ENCODE measurements at regions not wholly inside any gene's neighbourhood (a gene's known extent, or its start where the extent isn't known, plus 50 kb on each side); places are given as distances from the start of the nearest gene placed in this dataset.

DNA sequence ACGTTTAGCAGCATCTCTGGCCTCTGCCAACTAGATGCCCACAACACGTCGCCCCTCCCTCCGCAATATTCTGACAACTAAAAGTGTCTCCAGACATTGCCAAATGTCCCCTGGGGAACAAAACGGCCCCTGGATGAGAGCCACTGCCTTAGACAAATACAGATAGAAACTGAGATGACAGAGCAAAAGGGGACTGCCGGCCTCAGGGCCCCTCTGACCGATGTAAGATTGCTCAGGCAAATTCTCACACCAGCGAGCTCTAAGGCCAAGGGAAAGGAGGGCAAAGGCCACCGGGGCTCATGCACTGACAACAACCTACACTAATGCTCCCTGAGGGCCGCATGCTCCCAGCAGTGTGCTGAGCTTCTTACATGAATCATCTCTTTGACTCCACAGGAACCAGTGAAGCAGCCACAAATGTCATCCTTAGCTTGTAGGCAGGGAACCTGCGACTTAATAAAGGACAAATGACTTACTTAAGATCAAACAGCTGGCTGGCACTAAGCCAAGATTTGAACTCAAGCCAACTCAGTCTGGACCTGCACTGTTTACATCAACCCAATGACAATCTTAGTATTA, 228.5 kb downstream of the TTC32 start:
- no peak overlapping the region for H3K27ac Mint-ChIP-seq (ENCODE audit: unreplicated experiment)
- no peaks in the 10 kb centered on the region for H3K36me3 Mint-ChIP-seq (ENCODE audit: low read depth, unreplicated experiment)
- DNase-seq (ENCODE audit: low spot score), result no peak
- H3K9me3 Mint-ChIP-seq (ENCODE audit: unreplicated experiment), result no peaks in the 10 kb centered on the region
- TF ChIP-seq, protein P1, sequence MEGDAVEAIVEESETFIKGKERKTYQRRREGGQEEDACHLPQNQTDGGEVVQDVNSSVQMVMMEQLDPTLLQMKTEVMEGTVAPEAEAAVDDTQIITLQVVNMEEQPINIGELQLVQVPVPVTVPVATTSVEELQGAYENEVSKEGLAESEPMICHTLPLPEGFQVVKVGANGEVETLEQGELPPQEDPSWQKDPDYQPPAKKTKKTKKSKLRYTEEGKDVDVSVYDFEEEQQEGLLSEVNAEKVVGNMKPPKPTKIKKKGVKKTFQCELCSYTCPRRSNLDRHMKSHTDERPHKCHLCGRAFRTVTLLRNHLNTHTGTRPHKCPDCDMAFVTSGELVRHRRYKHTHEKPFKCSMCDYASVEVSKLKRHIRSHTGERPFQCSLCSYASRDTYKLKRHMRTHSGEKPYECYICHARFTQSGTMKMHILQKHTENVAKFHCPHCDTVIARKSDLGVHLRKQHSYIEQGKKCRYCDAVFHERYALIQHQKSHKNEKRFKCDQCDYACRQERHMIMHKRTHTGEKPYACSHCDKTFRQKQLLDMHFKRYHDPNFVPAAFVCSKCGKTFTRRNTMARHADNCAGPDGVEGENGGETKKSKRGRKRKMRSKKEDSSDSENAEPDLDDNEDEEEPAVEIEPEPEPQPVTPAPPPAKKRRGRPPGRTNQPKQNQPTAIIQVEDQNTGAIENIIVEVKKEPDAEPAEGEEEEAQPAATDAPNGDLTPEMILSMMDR (IDR thresholded peaks at IDR 0.05; ENCODE audit: unreplicated experiment), result no peak
- no peaks in the 10 kb centered on the region for H3K4me1 Mint-ChIP-seq (ENCODE audit: unreplicated experiment)
- H3K4me3 Mint-ChIP-seq (ENCODE audit: unreplicated experiment), result no peak overlapping the region
- H3K27me3 Mint-ChIP-seq (ENCODE audit: unreplicated experiment), result peaks cover 2% of the 10 kb centered on the region

DNA sequence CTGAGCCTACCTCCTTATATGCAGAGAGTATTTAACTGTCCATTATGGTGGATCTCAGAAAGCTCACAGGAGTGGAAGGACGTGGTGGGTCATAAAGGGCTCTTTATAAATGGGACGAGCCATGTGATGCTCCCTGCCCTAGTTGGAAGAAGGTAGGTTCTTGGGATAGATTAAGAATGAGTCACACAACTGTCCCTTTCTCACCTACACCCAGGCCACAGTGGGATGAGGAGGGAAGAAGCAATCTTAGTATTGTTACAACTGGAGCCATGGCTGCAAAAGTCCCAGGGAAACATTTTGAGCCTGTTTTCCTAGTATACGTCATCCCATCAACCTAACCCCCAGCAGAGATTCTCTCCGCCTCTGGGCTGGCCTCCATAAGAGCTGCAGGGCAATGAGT, 229.9 kb downstream of the TTC32 start:
- Mint-ChIP-seq H3K27me3 (ENCODE audit: unreplicated experiment) (no peaks in the 10 kb centered on the region), H3K27ac (ENCODE audit: unreplicated experiment) (no peak overlapping the region), H3K36me3 (ENCODE audit: low read depth, unreplicated experiment) (no peaks in the 10 kb centered on the region), H3K4me3 (ENCODE audit: unreplicated experiment) (no peak overlapping the region), H3K4me1 (ENCODE audit: unreplicated experiment) (no peaks in the 10 kb centered on the region), H3K9me3 (ENCODE audit: unreplicated experiment) (no peaks in the 10 kb centered on the region)
- TF ChIP-seq, protein P1 (IDR thresholded peaks at IDR 0.05; ENCODE audit: unreplicated experiment), result no peak
- no peak for DNase-seq (ENCODE audit: low spot score)

DNA sequence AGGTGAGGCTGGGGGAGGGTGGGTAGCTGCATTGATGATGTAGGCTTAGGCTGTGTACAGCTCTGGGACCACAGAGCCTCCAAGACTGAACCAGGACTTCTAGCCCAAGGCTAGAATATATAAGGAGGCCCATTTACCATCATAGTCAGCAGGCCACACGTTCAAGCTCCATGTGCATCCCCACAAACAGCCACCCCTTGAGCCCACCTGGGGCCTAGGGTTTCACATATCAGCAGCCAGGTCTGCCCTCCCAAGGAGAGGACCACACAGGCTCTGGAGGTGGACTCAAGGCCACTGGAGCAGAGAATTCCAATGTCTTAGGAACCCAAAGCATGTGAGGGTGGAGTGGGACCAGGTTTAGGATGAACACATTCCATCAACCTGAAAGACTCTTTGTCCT, 230.5 kb downstream of the TTC32 start:
- no peaks in the 10 kb centered on the region for H3K9me3 Mint-ChIP-seq (ENCODE audit: unreplicated experiment)
- no peaks in the 10 kb centered on the region for H3K4me1 Mint-ChIP-seq (ENCODE audit: unreplicated experiment)
- no peaks in the 10 kb centered on the region for H3K27me3 Mint-ChIP-seq (ENCODE audit: unreplicated experiment)
- no peak for DNase-seq (ENCODE audit: low spot score)
- TF ChIP-seq, protein P1 (IDR thresholded peaks at IDR 0.05; ENCODE audit: unreplicated experiment), result no peak
- H3K27ac Mint-ChIP-seq (ENCODE audit: unreplicated experiment), result no peak overlapping the region
- no peak overlapping the region for H3K4me3 Mint-ChIP-seq (ENCODE audit: unreplicated experiment)
- H3K36me3 Mint-ChIP-seq (ENCODE audit: low read depth, unreplicated experiment), result no peaks in the 10 kb centered on the region

DNA sequence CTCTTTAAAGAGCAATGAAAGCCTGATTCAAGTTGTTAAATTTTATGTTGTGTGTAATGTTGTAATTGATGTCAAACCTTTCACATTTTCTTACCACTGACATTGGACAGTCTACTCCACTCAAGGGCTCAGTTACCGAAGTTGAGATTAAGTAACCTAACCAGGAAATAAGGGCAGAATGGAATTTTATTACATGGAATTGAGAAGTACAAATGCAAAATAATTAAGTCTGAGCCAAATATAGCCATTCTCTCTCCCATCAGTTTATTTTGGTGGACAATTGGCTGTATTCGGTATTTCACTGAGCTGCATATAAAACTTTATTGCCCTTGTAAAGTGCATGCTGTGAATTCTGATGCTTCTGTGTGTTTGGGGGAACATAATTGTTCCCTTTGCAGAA, 231.5 kb downstream of the TTC32 start:
- no peak overlapping the region for H3K27ac Mint-ChIP-seq (ENCODE audit: unreplicated experiment)
- H3K36me3 Mint-ChIP-seq (ENCODE audit: low read depth, unreplicated experiment), result no peaks in the 10 kb centered on the region
- DNase-seq (ENCODE audit: low spot score), result no peak
- H3K27me3 Mint-ChIP-seq (ENCODE audit: unreplicated experiment), result no peaks in the 10 kb centered on the region
- H3K4me1 Mint-ChIP-seq (ENCODE audit: unreplicated experiment), result no peaks in the 10 kb centered on the region
- TF ChIP-seq, protein P1 (IDR thresholded peaks at IDR 0.05; ENCODE audit: unreplicated experiment), result no peak
- no peaks in the 10 kb centered on the region for H3K9me3 Mint-ChIP-seq (ENCODE audit: unreplicated experiment)
- H3K4me3 Mint-ChIP-seq (ENCODE audit: unreplicated experiment), result no peak overlapping the region

- TF ChIP-seq, protein P1 (IDR thresholded peaks at IDR 0.05; ENCODE audit: unreplicated experiment), result no peak
- H3K9me3 Mint-ChIP-seq (ENCODE audit: unreplicated experiment), result no peaks in the 10 kb centered on the region
- no peak for DNase-seq (ENCODE audit: low spot score)
- no peaks in the 10 kb centered on the region for H3K4me1 Mint-ChIP-seq (ENCODE audit: unreplicated experiment)
- no peaks in the 10 kb centered on the region for H3K27me3 Mint-ChIP-seq (ENCODE audit: unreplicated experiment)
- H3K27ac Mint-ChIP-seq (ENCODE audit: unreplicated experiment), result no peak overlapping the region
- no peaks in the 10 kb centered on the region for H3K36me3 Mint-ChIP-seq (ENCODE audit: low read depth, unreplicated experiment)
- H3K4me3 Mint-ChIP-seq (ENCODE audit: unreplicated experiment), result no peak overlapping the region
Measured at GRCh38 chr2:19669559-19669958, 232.2 kb downstream of the TTC32 start.
